ENCODE measurements at regions not wholly inside any gene's neighbourhood (a gene's known extent, or its start where the extent isn't known, plus 50 kb on each side); places are given as distances from the start of the nearest gene placed in this dataset.

DNA sequence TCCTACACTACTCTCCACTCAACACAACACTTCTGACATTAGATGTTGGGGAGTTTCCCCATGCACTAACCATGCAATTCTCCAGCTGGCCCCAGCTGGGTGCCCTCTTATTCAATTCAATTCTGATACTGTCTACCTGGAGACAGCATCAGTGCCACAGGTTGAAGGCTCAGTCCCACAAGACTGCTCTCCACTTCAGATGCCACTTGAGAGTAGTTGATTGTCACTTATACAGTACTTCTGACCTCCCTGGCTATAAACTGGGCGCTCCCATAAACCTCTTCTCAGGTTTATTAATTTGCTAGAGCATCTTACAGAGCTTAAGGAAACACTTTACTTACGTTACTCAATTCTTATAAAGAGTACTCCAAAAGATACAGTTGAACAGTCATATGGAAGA is 442.3 kb downstream of the LRRIQ3 start:
- DNase-seq = no peak
- WGBS, 4 donors = 68 to 79% (median 73%) methylated on average over 2 of the region's 2 CpGs
- no peaks in the 10 kb centered on the region for H3K27me3 ChIP-seq
- H3K27ac ChIP-seq = no peak overlapping the region
- H3K9me3 ChIP-seq = no peaks in the 10 kb centered on the region
- intact Hi-C loops (cut with DNase I) = no loop called here
- TF ChIP-seq POLR2A (IDR thresholded peaks at IDR 0.05) (no peak), CTCF (IDR thresholded peaks at IDR 0.05) (no peak)
- ATAC-seq = no peak
- no peak overlapping the region for H3K4me3 ChIP-seq
- H3K36me3 ChIP-seq = no peaks in the 10 kb centered on the region
- H3K4me1 ChIP-seq = no peaks in the 10 kb centered on the region

DNA sequence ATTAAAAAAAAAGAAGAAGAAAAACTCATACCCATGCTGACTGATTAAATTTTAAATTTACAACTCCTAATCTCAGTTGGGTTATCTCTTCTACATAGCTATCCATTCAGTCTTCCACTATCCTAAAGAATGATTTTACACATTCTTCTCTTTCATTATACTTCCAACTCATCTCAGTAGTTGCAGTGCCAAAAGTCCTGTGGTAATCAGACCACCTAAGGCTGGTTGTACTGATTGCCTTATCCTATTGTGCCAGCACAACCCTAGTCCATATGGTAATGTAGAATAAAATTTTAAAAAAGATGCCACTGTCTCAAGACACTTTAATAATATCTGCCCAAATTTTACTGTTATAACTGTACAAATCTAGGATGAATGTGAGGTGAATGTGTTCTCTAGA is 448.0 kb downstream of the LRRIQ3 start:
- intact Hi-C loops (cut with DNase I) = no loop called here
- Histone ChIP-seq H3K4me1 (no peaks in the 10 kb centered on the region), H3K4me3 (no peak overlapping the region), H3K9me3 (peaks cover 0 to 18% (median 7%) of the 10 kb centered on the region in 12 donors), H3K27me3 (no peaks in the 10 kb centered on the region), H3K27ac (no peak overlapping the region), H3K36me3 (no peaks in the 10 kb centered on the region)
- TF ChIP-seq POLR2A (IDR thresholded peaks at IDR 0.05) (no peak), CTCF (IDR thresholded peaks at IDR 0.05) (no peak)
- DNase-seq (no peak), ATAC-seq (no peak)

DNA sequence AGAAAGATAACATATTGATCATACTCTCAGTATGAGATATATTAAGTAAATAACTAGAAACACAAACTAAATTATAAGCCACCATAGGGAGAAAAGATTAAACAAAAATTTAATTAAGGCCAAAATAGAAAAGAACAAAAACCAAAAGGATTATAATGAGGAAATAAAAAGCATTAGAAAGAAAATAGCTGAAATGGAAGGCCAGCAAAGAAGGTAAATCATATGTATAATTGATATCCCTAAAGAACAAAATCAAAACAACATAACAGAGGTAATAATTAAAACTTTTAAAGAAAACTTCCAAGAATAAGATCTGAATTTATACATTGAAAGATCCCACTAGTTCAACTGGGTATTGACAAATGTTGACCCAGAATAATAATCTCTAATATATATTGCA is 453.0 kb downstream of the LRRIQ3 start:
- Histone ChIP-seq H3K36me3 (no peaks in the 10 kb centered on the region), H3K4me1 (no peaks in the 10 kb centered on the region), H3K27ac (no peak overlapping the region), H3K9me3 (peaks cover 0 to 43% (median 9%) of the 10 kb centered on the region in 12 donors), H3K4me3 (no peak overlapping the region), H3K27me3 (no peaks in the 10 kb centered on the region)
- TF ChIP-seq POLR2A (IDR thresholded peaks at IDR 0.05) = no peak
- TF ChIP-seq CTCF (IDR thresholded peaks at IDR 0.05) = no peak
- no peak for DNase-seq
- no peak for ATAC-seq
- intact Hi-C loops (cut with DNase I) = no loop called here

- intact Hi-C loops (cut with DNase I) = no loop called here
- no peak for DNase-seq
- 47 to 53% (median 49%) methylated on average over 2 of the region's 2 CpGs for WGBS, 4 donors
Measured at GRCh38 chr1:73736125-73736524, 461.9 kb downstream of the LRRIQ3 start.

More at GRCh38 chr1:73736125-73736524, 461.9 kb downstream of the LRRIQ3 start:
- Histone ChIP-seq H3K36me3 (no peaks in the 10 kb centered on the region), H3K9me3 (peaks cover 0 to 6% (median 0%) of the 10 kb centered on the region in 12 donors), H3K27me3 (no peaks in the 10 kb centered on the region), H3K4me1 (no peaks in the 10 kb centered on the region), H3K4me3 (no peak overlapping the region), H3K27ac (no peak overlapping the region)
- TF ChIP-seq POLR2A (IDR thresholded peaks at IDR 0.05) (no peak), CTCF (IDR thresholded peaks at IDR 0.05) (no peak)
- no peak for ATAC-seq

Data from heart left ventricle (tissue), 16 donors.